Type B pancreatic cell (in vitro differentiated cells): ENCODE measurements at regions not wholly inside any gene's neighbourhood (a gene's known extent, or its start where the extent isn't known, plus 50 kb on each side); places are given as distances from the start of the nearest gene placed in this dataset.
A peak's percentile ranks its signal among the peaks of the same experiment; 100 is the strongest.

Source experiments
- DNase-seq: peaks from one replicate; pipeline ENCODE4 v3.0.0; 2021; ENCODE audit warnings: mixed read lengths; ENCODE audit not compliant: unreplicated experiment; ENCODE audit errors: extremely low spot score
- H3K27ac Mint-ChIP-seq: 2 replicates; pipeline ENCODE4 v1.8.0; 2021; ENCODE audit warnings: mild to moderate bottlenecking, mixed read lengths
- H3K27me3 Mint-ChIP-seq: 2 replicates; pipeline ENCODE4 v1.8.0; 2021; ENCODE audit warnings: mixed read lengths
- H3K36me3 Mint-ChIP-seq: 2 replicates; pipeline ENCODE4 v1.8.0; 2021; ENCODE audit warnings: mixed read lengths
- H3K4me1 Mint-ChIP-seq: one replicate; pipeline ENCODE4 v1.8.0; 2021; ENCODE audit warnings: mixed read lengths; ENCODE audit not compliant: unreplicated experiment
- H3K4me3 Mint-ChIP-seq: 2 replicates; pipeline ENCODE4 v1.8.0; 2021; ENCODE audit warnings: mild to moderate bottlenecking, mixed read lengths
- H3K9me3 Mint-ChIP-seq: 2 replicates; pipeline ENCODE4 v1.8.0; 2021; ENCODE audit warnings: mixed read lengths
- TF ChIP-seq, protein P1 (sequence below): fragments of 200-600 bp; sonication (generic); conservative IDR thresholded peaks from 2 replicates; pipeline ENCODE4 v1.5.0; 2021; ENCODE audit warnings: antibody characterized with exemption, mild to moderate bottlenecking

GRCh38 chr5:136810261-136810801 is 445.0 kb upstream of the TRPC7 start:
- peaks cover 3% of the 10 kb centered on the region for H3K27me3 Mint-ChIP-seq
- H3K36me3 Mint-ChIP-seq: no peaks in the 10 kb centered on the region
- no peak overlapping the region for H3K4me3 Mint-ChIP-seq
- H3K9me3 Mint-ChIP-seq: no peaks in the 10 kb centered on the region
- TF ChIP-seq, protein P1, sequence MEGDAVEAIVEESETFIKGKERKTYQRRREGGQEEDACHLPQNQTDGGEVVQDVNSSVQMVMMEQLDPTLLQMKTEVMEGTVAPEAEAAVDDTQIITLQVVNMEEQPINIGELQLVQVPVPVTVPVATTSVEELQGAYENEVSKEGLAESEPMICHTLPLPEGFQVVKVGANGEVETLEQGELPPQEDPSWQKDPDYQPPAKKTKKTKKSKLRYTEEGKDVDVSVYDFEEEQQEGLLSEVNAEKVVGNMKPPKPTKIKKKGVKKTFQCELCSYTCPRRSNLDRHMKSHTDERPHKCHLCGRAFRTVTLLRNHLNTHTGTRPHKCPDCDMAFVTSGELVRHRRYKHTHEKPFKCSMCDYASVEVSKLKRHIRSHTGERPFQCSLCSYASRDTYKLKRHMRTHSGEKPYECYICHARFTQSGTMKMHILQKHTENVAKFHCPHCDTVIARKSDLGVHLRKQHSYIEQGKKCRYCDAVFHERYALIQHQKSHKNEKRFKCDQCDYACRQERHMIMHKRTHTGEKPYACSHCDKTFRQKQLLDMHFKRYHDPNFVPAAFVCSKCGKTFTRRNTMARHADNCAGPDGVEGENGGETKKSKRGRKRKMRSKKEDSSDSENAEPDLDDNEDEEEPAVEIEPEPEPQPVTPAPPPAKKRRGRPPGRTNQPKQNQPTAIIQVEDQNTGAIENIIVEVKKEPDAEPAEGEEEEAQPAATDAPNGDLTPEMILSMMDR: no peak
- no peaks in the 10 kb centered on the region for H3K4me1 Mint-ChIP-seq
- no peak overlapping the region for H3K27ac Mint-ChIP-seq
- no peak for DNase-seq

DNA sequence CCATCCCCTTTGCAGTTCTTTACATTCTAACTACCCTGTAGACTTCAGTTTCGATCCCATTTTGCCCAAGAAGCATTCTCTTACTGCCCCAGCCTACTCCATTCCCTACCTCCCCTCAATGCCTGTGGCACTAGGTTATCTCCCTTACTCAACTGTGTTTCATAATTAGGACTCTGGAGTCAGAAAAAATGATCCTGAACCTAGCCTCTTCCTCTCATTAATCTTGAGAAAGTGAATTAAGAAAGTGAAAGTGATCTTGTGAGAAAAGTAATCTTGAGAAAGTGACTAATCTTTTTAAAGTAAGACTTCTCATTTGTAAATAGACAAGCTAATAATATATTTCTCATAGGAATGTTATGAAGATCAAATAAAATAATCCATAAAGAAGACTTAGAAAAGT is 444.0 kb upstream of the TRPC7 start:
- TF ChIP-seq, protein P1: no peak
- peaks cover 3% of the 10 kb centered on the region for H3K27me3 Mint-ChIP-seq
- H3K36me3 Mint-ChIP-seq: no peaks in the 10 kb centered on the region
- no peak overlapping the region for H3K4me3 Mint-ChIP-seq
- DNase-seq: no peak
- no peak overlapping the region for H3K27ac Mint-ChIP-seq
- no peaks in the 10 kb centered on the region for H3K4me1 Mint-ChIP-seq
- H3K9me3 Mint-ChIP-seq: no peaks in the 10 kb centered on the region

GRCh38 chr5:136808756-136809155 is 443.4 kb upstream of the TRPC7 start:
- Mint-ChIP-seq H3K27ac (no peak overlapping the region), H3K36me3 (no peaks in the 10 kb centered on the region), H3K9me3 (no peaks in the 10 kb centered on the region), H3K4me1 (no peaks in the 10 kb centered on the region), H3K27me3 (peaks cover 3% of the 10 kb centered on the region), H3K4me3 (no peak overlapping the region)
- no peak for DNase-seq
- TF ChIP-seq, protein P1: no peak

GRCh38 chr5:136805466-136805865 is 440.1 kb upstream of the TRPC7 start:
- no peak overlapping the region for H3K4me3 Mint-ChIP-seq
- H3K27ac Mint-ChIP-seq: no peak overlapping the region
- DNase-seq: no peak
- no peaks in the 10 kb centered on the region for H3K4me1 Mint-ChIP-seq
- TF ChIP-seq, protein P1: peak; percentile 54
- H3K36me3 Mint-ChIP-seq: no peaks in the 10 kb centered on the region
- H3K27me3 Mint-ChIP-seq: peaks cover 3% of the 10 kb centered on the region
- no peaks in the 10 kb centered on the region for H3K9me3 Mint-ChIP-seq

DNA sequence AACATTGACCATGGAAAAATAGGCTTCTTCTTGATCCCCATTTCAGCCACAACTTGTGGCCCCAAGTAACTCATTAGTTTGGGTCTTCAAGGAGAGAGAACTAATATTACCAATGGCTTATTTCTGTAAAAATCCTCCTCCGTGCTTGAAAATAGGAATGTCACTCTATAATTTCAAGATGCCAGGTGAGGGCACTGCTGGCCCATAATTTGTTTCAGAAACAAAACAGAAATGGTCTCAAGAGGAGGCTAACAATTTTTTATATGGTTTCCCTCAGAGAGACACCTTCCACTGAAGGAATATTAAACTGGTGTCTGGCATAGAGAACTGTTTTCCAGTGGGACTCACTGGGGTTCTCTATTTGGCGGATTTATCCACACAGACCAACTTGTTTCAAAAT is 437.0 kb upstream of the TRPC7 start:
- H3K27me3 Mint-ChIP-seq: peaks cover 14% of the 10 kb centered on the region
- H3K4me3 Mint-ChIP-seq: no peak overlapping the region
- DNase-seq: no peak
- H3K9me3 Mint-ChIP-seq: no peaks in the 10 kb centered on the region
- H3K27ac Mint-ChIP-seq: no peak overlapping the region
- no peaks in the 10 kb centered on the region for H3K36me3 Mint-ChIP-seq
- TF ChIP-seq, protein P1: peak; percentile 61
- H3K4me1 Mint-ChIP-seq: no peaks in the 10 kb centered on the region
